HEK293T (cell line): ENCODE measurements at regions not wholly inside any gene's neighbourhood (a gene's known extent, or its start where the extent isn't known, plus 50 kb on each side); places are given as distances from the start of the nearest gene placed in this dataset.
A peak's percentile ranks its signal among the peaks of the same experiment; 100 is the strongest.

ENCODE experiments used
- CTCF ChIA-PET: fragments of 350-600 bp; formaldehyde crosslinking; extraction: SDS; loops from one replicate; lab custom pipeline; 2021; ENCODE audit warnings: antibody characterized with exemption, inconsistent platforms; lab: Yijun Ruan, JAX
- POLR2A ChIA-PET: fragments of 350-600 bp; formaldehyde crosslinking; extraction: SDS; loops from one replicate; lab custom pipeline; 2020; ENCODE audit warnings: antibody characterized with exemption, inconsistent platforms; lab: Yijun Ruan, JAX
- DNase-seq: peaks from one replicate; pipeline ENCODE4 v3.0.0; 2012; ENCODE audit warnings: mixed read lengths; ENCODE audit errors: extremely low spot score
- ARNT ChIP-seq: fragments of 450-650 bp; IDR thresholded peaks from 2 replicates; pipeline ENCODE4 v1.6.1; 2017; ENCODE audit warnings: mild to moderate bottlenecking
- BHLHE40 ChIP-seq: fragments of 450-650 bp; IDR thresholded peaks from 2 replicates; pipeline ENCODE4 v1.6.1; 2016; ENCODE audit warnings: mild to moderate bottlenecking, moderate library complexity, borderline replicate concordance
- CTBP1 ChIP-seq: fragments of 450-650 bp; IDR thresholded peaks from 2 replicates; pipeline ENCODE4 v1.6.1; 2016; ENCODE audit warnings: borderline replicate concordance
- ELF4 ChIP-seq: fragments of 450-650 bp; IDR thresholded peaks from 2 replicates; pipeline ENCODE4 v1.6.1; 2017; ENCODE audit warnings: antibody characterized with exemption
- FOXA1 ChIP-seq: fragments of 450-650 bp; IDR thresholded peaks from 2 replicates; pipeline ENCODE4 v1.6.1; 2016; ENCODE audit warnings: mild to moderate bottlenecking
- FOXK2 ChIP-seq: fragments of 450-650 bp; IDR thresholded peaks from 2 replicates; pipeline ENCODE4 v1.6.1; 2016; ENCODE audit warnings: mild to moderate bottlenecking
- FOXM1 ChIP-seq: fragments of 450-650 bp; IDR thresholded peaks from 2 replicates; pipeline ENCODE4 v1.6.1; 2017; ENCODE audit warnings: mild to moderate bottlenecking, borderline replicate concordance
- HDGF ChIP-seq: fragments of 450-650 bp; IDR thresholded peaks from 2 replicates; pipeline ENCODE4 v1.6.1; 2017; ENCODE audit warnings: antibody characterized with exemption, borderline replicate concordance
- L3MBTL2 ChIP-seq: fragments of 450-650 bp; conservative IDR thresholded peaks from 2 replicates; pipeline ENCODE4 v1.6.1; 2016; ENCODE audit warnings: mild to moderate bottlenecking
- LEF1 ChIP-seq: fragments of 450-650 bp; IDR thresholded peaks from 2 replicates; pipeline ENCODE4 v1.6.1; 2017; ENCODE audit warnings: mild to moderate bottlenecking, borderline replicate concordance
- NFRKB ChIP-seq: fragments of 450-650 bp; IDR thresholded peaks from 2 replicates; pipeline ENCODE4 v1.6.1; 2016; ENCODE audit warnings: mild to moderate bottlenecking, moderate library complexity
- SP1 ChIP-seq: fragments of 450-650 bp; IDR thresholded peaks from 2 replicates; pipeline ENCODE4 v1.6.1; 2017
- SUZ12 ChIP-seq: fragments of 450-650 bp; IDR thresholded peaks from 2 replicates; pipeline ENCODE4 v1.6.1; 2016; ENCODE audit warnings: mild to moderate bottlenecking
- TARDBP ChIP-seq: fragments of 450-650 bp; IDR thresholded peaks from 2 replicates; pipeline ENCODE4 v1.6.1; 2016
- ZNF384 ChIP-seq: fragments of 450-650 bp; IDR thresholded peaks from 2 replicates; pipeline ENCODE4 v1.6.1; 2016
- TF ChIP-seq, protein P1 (sequence below): fragments of 450-650 bp; IDR thresholded peaks from 2 replicates; pipeline ENCODE4 v1.6.1; 2016

DNA sequence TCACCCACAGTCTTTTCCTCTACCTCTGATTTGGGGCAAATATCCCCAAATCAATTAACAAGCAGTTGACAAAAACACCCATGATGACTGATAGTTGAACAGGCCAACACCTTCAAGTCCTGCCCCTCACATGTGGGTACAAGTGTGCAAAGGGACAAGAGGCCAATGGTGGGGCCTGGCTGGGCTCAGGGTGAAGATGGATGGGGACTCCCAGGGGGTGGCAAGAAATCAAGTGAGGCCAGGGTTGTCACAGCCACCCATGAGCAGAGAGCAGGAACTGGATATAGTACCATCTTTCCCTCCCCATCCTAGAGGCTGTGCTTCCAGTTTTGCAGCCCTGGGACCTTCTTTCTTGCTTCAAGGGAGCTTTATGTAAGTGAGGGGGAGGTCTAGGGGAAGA lies 270.2 kb upstream of the TOPAZ1 start:
- TF ChIP-seq FOXA1 = no peak
- TF ChIP-seq ARNT = no peak
- TF ChIP-seq SUZ12 = no peak
- no peak for TF ChIP-seq CTBP1
- ChIA-PET CTCF (no interaction called here), POLR2A (no interaction called here)
- DNase-seq = no peak

DNA sequence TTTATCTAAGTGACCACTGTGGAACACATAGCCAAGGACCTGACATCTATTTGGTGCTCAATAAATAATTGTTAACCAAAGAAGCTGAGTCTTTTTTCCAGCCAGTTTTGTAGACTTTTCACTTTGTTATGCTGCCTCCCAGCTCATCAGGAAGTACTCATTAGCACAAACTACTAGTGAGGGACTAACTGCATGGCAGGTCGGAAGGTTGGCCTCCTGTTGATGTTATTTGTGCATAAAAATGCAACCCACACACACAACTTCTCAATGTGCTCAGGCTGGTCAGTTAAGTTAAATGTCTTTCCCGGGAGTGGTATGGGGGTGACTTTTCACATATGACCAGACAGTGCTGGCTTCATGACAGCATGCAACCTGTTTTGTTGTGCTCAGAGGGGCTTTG lies 263.0 kb upstream of the TOPAZ1 start:
- no peak for DNase-seq
- POLR2A ChIA-PET = no interaction called here
- TF ChIP-seq FOXM1 (no peak), SP1 (no peak), FOXK2 (no peak), HDGF (no peak), SUZ12 (no peak), FOXA1 (no peak), L3MBTL2 (no peak), NFRKB (no peak), ARNT (no peak), CTBP1 (no peak), ZNF384 (no peak), LEF1 (no peak), BHLHE40 (no peak), ELF4 (no peak), TARDBP (no peak)
- TF ChIP-seq, protein P1, sequence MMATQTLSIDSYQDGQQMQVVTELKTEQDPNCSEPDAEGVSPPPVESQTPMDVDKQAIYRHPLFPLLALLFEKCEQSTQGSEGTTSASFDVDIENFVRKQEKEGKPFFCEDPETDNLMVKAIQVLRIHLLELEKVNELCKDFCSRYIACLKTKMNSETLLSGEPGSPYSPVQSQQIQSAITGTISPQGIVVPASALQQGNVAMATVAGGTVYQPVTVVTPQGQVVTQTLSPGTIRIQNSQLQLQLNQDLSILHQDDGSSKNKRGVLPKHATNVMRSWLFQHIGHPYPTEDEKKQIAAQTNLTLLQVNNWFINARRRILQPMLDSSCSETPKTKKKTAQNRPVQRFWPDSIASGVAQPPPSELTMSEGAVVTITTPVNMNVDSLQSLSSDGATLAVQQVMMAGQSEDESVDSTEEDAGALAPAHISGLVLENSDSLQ = no peak
- CTCF ChIA-PET = interaction anchor here (0.6 kb wide), 1 partner anchor 550 kb away, joined by 3 read pairs; no protein-coding TSS in a partner anchor

DNA sequence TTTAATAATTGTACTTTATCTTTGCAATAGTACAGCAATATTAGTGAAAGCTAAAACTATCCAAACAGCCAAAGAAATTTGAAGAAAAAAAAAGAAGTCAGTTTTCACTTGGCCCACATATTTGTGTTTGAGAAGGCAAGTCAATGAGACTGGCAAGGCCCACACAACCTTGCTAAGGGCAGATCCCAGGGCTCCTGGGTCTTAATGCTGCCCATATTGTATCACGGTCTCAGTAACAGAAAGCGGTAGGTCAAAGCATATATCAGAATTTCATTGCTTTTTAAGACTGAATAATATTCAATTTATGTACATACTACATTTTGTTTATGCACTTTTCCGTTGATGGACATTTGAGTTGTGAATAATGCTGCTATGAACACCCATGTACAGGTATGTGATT lies 262.0 kb upstream of the TOPAZ1 start:
- TF ChIP-seq SUZ12 (no peak), ARNT (no peak), CTBP1 (no peak), NFRKB (no peak), BHLHE40 (no peak), LEF1 (no peak), FOXA1 (no peak)
- DNase-seq = no peak
- POLR2A ChIA-PET = no interaction called here
- CTCF ChIA-PET = no interaction called here

DNA sequence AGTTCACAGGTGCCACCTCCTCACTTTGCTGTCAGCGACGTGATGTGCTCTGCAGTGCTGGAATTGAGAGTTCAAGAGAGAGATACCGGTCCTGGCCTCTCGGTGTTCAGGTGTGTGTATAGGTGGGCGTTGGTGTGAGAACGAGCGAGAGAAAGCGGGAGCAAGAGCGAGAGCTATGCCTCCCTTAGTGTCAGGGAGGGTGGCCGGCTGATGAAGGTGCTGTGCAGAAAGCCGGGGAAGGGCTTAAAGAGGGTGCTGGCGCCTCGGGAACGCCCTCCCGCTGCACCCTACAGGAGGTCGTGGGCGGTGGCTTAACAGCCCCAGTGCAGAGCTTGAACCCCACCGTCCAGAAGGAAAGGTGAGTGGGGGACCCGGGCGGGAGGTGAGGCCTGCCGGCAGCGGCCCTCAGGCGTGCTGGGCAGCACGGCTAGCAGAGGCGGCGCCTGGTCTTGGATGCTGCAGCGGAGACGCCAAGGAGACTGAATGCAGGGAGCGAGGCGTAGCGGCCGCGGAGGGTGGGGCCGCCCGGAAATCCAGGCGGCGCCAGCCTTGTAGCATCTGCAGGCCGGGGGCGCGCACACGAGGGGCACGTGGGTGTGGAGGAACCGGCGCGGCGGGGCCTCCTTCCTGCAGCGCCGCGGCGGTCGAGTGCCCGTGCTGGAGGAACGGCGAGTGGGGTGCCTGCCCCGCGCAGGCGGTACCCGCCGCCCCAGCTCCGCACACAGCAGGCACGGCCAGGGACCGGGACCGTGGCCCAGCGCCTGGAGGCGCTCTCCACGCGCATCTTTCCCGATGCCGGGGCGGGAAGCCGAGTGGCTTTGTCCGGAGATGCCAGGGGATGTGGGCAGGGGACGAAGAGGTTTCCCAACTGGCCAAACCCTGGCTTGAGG lies 246.8 kb upstream of the TOPAZ1 start:
- peak; percentile 57 for DNase-seq
- ChIA-PET POLR2A (no interaction called here), CTCF (interaction anchor here (0.6 kb wide), 1 partner anchor 95 kb away, joined by 3 read pairs; no protein-coding TSS in a partner anchor)
- TF ChIP-seq HDGF (no peak), ZNF384 (no peak), FOXK2 (no peak), ARNT (no peak), SUZ12 (no peak), TARDBP (no peak), CTBP1 (no peak), FOXM1 (no peak), LEF1 (no peak), BHLHE40 (no peak), NFRKB (no peak), L3MBTL2 (no peak), ELF4 (no peak), FOXA1 (no peak), SP1 (no peak)
- TF ChIP-seq, protein P1 = no peak

DNA sequence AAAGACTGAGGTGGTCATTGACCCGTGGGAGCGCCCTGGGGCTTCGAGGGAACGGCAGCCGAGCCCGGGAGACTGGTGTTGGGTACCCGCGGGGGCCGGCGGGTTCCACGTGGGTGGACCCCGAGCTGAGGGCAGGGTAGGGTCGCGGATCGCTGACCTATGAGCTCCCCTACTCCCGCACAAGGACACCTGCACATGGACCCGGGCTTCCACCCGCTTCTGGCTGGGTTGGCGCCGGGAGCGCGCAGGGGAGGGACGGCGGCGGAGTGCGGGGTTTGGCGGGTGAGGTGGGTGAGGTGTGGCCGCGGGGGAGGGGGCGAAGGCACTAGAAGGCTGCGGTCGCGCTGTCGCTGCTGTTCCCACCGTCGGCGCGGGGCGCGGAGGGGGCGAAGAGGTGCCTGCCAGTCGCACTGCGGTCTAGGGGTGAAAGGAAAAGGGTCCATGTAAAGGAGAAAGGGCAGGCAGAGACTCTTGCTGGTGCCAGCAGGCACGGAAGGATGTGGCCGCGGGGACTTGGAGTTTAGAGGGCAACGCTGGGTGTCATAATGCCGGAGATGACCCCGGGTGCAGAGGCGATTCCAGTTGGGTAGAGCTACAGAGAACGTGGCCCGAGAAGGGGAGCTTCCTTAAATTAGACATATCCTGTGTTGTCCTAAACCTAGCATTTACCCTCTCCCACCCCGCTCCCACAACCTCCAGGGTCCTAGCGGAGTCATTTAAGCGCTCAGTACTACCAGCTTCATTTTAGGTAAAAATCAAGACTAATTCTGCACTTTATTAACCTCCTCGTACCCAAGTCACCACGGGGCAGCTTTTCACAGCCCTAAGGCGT lies 245.9 kb upstream of the TOPAZ1 start:
- CTCF ChIA-PET = interaction anchor here (0.5 to 1.2 kb wide), 2 partner anchors 119 to 187 kb away, joined by 4 to 5 read pairs; no protein-coding TSS in a partner anchor
- TF ChIP-seq L3MBTL2 (peak; percentile 87), HDGF (no peak)
- no peak for DNase-seq
- POLR2A ChIA-PET = no interaction called here
